GM23338 (cell line): ENCODE measurements at regions not wholly inside any gene's neighbourhood (a gene's known extent, or its start where the extent isn't known, plus 50 kb on each side); places are given as distances from the start of the nearest gene placed in this dataset.

Source experiments
- ATAC-seq: fragments of 200-7000 bp; cut with Tn5 transposase; 3 replicates; pipeline ENCODE4 v1.9.1; 2020
- DNase-seq: peaks from one replicate; pipeline ENCODE4 v3.0.0-alpha.2; 2015; ENCODE audit warnings: low spot score
- H2AFZ ChIP-seq: fragments of 200-600 bp; sonication (generic); 2 replicates; pipeline ENCODE4 v1.8.0; 2016; ENCODE audit warnings: antibody characterized with exemption, mild to moderate bottlenecking, moderate library complexity
- H3F3A ChIP-seq: fragments of 200-600 bp; sonication (generic); replicated peaks from 2 replicates; pipeline ENCODE4 v1.8.0; 2017; ENCODE audit warnings: antibody characterized with exemption, mixed run types, low read depth
- H3K27ac ChIP-seq: fragments of 200-600 bp; sonication (generic); 2 replicates; pipeline ENCODE4 v1.6.1; 2016; ENCODE audit warnings: low read depth
- H3K27me3 ChIP-seq: fragments of 200-600 bp; sonication (generic); 2 replicates; pipeline ENCODE4 v1.8.0; 2016; ENCODE audit warnings: mild to moderate bottlenecking, mixed run types, moderate library complexity; ENCODE audit not compliant: insufficient read depth
- H3K36me3 ChIP-seq: fragments of 200-600 bp; sonication (generic); 2 replicates; pipeline ENCODE4 v1.8.0; 2016; ENCODE audit warnings: mild to moderate bottlenecking; ENCODE audit not compliant: insufficient read depth
- H3K4me1 ChIP-seq: fragments of 200-600 bp; sonication (generic); 2 replicates; pipeline ENCODE4 v1.8.0; 2016; ENCODE audit warnings: mild to moderate bottlenecking, moderate library complexity; ENCODE audit not compliant: insufficient read depth
- H3K4me2 ChIP-seq: fragments of 200-600 bp; sonication (generic); 2 replicates; pipeline ENCODE4 v1.7.1; 2017; ENCODE audit warnings: mixed run types
- H3K4me3 ChIP-seq: fragments of 200-600 bp; sonication (generic); 2 replicates; pipeline ENCODE4 v1.6.1; 2016; ENCODE audit warnings: mixed run types
- H3K79me2 ChIP-seq: fragments of 200-600 bp; sonication (generic); replicated peaks from 2 replicates; pipeline ENCODE4 v1.8.0; 2017; ENCODE audit warnings: mild to moderate bottlenecking; ENCODE audit not compliant: insufficient read depth
- H3K9me2 ChIP-seq: fragments of 200-600 bp; sonication (generic); 2 replicates; pipeline ENCODE4 v1.8.0; 2017; ENCODE audit not compliant: insufficient read depth
- H4K20me1 ChIP-seq: fragments of 200-600 bp; sonication (generic); replicated peaks from 2 replicates; pipeline ENCODE4 v1.8.0; 2017; ENCODE audit warnings: mild to moderate bottlenecking; ENCODE audit not compliant: insufficient read depth
- H3K27ac Mint-ChIP-seq: 2 replicates; pipeline ENCODE4 v1.8.0; 2020; ENCODE audit warnings: inconsistent platforms, mild to moderate bottlenecking, moderate library complexity, mixed read lengths
- H3K27me3 Mint-ChIP-seq: 3 replicates; pipeline ENCODE4 v1.8.0; 2022; ENCODE audit warnings: low read depth, mild to moderate bottlenecking, moderate library complexity, mixed read lengths, inconsistent platforms; ENCODE audit not compliant: insufficient read depth, poor library complexity
- H3K36me3 Mint-ChIP-seq: 3 replicates; pipeline ENCODE4 v1.8.0; 2021; ENCODE audit warnings: low read depth, mild to moderate bottlenecking, inconsistent platforms, moderate library complexity, mixed read lengths
- H3K4me1 Mint-ChIP-seq: 3 replicates; pipeline ENCODE4 v1.8.0; 2020; ENCODE audit warnings: mild to moderate bottlenecking, inconsistent platforms, mixed read lengths
- H3K4me3 Mint-ChIP-seq: 3 replicates; pipeline ENCODE4 v1.8.0; 2021; ENCODE audit warnings: moderate library complexity, mild to moderate bottlenecking, inconsistent platforms, mixed read lengths
- H3K9me3 Mint-ChIP-seq: 3 replicates; pipeline ENCODE4 v1.8.0; 2020; ENCODE audit warnings: moderate library complexity, mild to moderate bottlenecking, inconsistent platforms, mixed read lengths
- CTCF ChIP-seq, 2 experiments: fragments of 200-600 bp in 1 of 2; sonication (generic) in 1 of 2; conservative IDR thresholded peaks; 2 replicates each; pipeline versions ENCODE4 v1.5.1 to v1.6.1; 2016 to 2017; ENCODE audit warnings: antibody characterized with exemption in 2 of 2, low read depth in 2 of 2, mild to moderate bottlenecking in 2 of 2, moderate library complexity in 1 of 2
- EZH2 ChIP-seq: fragments of 200-600 bp; sonication (generic); IDR thresholded peaks from one replicate; pipeline ENCODE4 v1.8.0; 2017; ENCODE audit warnings: antibody characterized with exemption, mild to moderate bottlenecking, low read depth; ENCODE audit not compliant: unreplicated experiment
- JUNB ChIP-seq: IDR thresholded peaks from one replicate; pipeline ENCODE4 v1.6.1; 2016; ENCODE audit warnings: antibody characterized with exemption; ENCODE audit not compliant: unreplicated experiment
- POLR2AphosphoS5 ChIP-seq: IDR thresholded peaks from 2 replicates; pipeline ENCODE4 v1.6.1; 2016; ENCODE audit warnings: antibody characterized with exemption, low read depth
- REST ChIP-seq: IDR thresholded peaks from one replicate; pipeline ENCODE4 v1.6.1; 2018; ENCODE audit warnings: antibody characterized with exemption; ENCODE audit not compliant: unreplicated experiment
- ZNF114 ChIP-seq: fragments of 250-450 bp; sonication (Bioruptor Pico); IDR thresholded peaks from 2 replicates; pipeline ENCODE4 v1.5.0; 2020; ENCODE audit warnings: mild to moderate bottlenecking, moderate library complexity
- ZNF331 ChIP-seq: fragments of 250-450 bp; sonication (Bioruptor Pico); IDR thresholded peaks from 2 replicates; pipeline ENCODE4 v1.5.0; 2020; ENCODE audit warnings: low read depth, mild to moderate bottlenecking, moderate library complexity

- no peak overlapping the region for H2AFZ ChIP-seq
- no peaks in the 10 kb centered on the region for H3F3A ChIP-seq
- no peak overlapping the region for H3K4me3 ChIP-seq
- Mint-ChIP-seq H3K27ac (no peak overlapping the region), H3K36me3 (no peaks in the 10 kb centered on the region), H3K9me3 (no peaks in the 10 kb centered on the region; the same call in 2 of the 3 replicates), H3K4me1 (no peaks in the 10 kb centered on the region), H3K27me3 (no peaks in the 10 kb centered on the region), H3K4me3 (no peak overlapping the region)
- H3K79me2 ChIP-seq: no peaks in the 10 kb centered on the region
- no peak overlapping the region for H3K27ac ChIP-seq
- H3K4me2 ChIP-seq: no peak overlapping the region
- no peaks in the 10 kb centered on the region for H3K36me3 ChIP-seq
- ATAC-seq (no peak), DNase-seq (peak; percentile 3)
- no peaks in the 10 kb centered on the region for H3K4me1 ChIP-seq
- H3K27me3 ChIP-seq: no peaks in the 10 kb centered on the region
- TF ChIP-seq JUNB (no peak), CTCF (conservative IDR thresholded peaks at IDR 0.05; ENCODE audit: low read depth in 2 of 2) (peak in 1 of 2 experiments; percentile 34; a peak in 1 of 4 replicates)
- H4K20me1 ChIP-seq: no peaks in the 10 kb centered on the region
- no peaks in the 10 kb centered on the region for H3K9me2 ChIP-seq
Measured at GRCh38 chrX:81489987-81490386, 288.1 kb downstream of the SH3BGRL start.

- DNase-seq (no peak), ATAC-seq (no peak)
- H3K4me3 Mint-ChIP-seq: no peak overlapping the region
- no peak overlapping the region for H3K27ac ChIP-seq
- H3K36me3 ChIP-seq: no peaks in the 10 kb centered on the region
- H3K4me3 ChIP-seq: no peak overlapping the region
- H3K27me3 Mint-ChIP-seq: no peaks in the 10 kb centered on the region
- no peaks in the 10 kb centered on the region for H3K27me3 ChIP-seq
- H3K79me2 ChIP-seq: no peaks in the 10 kb centered on the region
- no peaks in the 10 kb centered on the region for H3K36me3 Mint-ChIP-seq
- peaks cover 3% of the 10 kb centered on the region; the same call in 1 of the 3 replicates for H3K4me1 Mint-ChIP-seq
- H3K9me3 Mint-ChIP-seq: peaks cover 8% of the 10 kb centered on the region; the same call in 2 of the 3 replicates
- H3K4me2 ChIP-seq: no peak overlapping the region
- no peaks in the 10 kb centered on the region for H3F3A ChIP-seq
- no peaks in the 10 kb centered on the region for H3K9me2 ChIP-seq
- H3K27ac Mint-ChIP-seq: no peak overlapping the region
- no peaks in the 10 kb centered on the region for H4K20me1 ChIP-seq
- H3K4me1 ChIP-seq: no peaks in the 10 kb centered on the region
- no peak overlapping the region for H2AFZ ChIP-seq
- TF ChIP-seq ZNF331 (CRISPR knock-in tag) (no peak), JUNB (no peak), CTCF (conservative IDR thresholded peaks at IDR 0.05; ENCODE audit: low read depth in 2 of 2) (no peak), EZH2 (no peak), REST (no peak), POLR2AphosphoS5 (no peak), ZNF114 (CRISPR knock-in tag) (no peak)
Measured at GRCh38 chrX:81527881-81528440, 326.1 kb downstream of the SH3BGRL start.
